Right kidney (tissue), 1 donor: ENCODE measurements at regions not wholly inside any gene's neighbourhood (a gene's known extent, or its start where the extent isn't known, plus 50 kb on each side); places are given as distances from the start of the nearest gene placed in this dataset.

Source experiments
- DNase-seq: peaks from one replicate; pipeline ENCODE4 v3.0.0-alpha.2; 2016

- DNase-seq: no peak
Observed at GRCh38 chr3:135310317-135310716, 515.3 kb downstream of the EPHB1 start.

GRCh38 chr3:135311699-135312098 lies 516.6 kb downstream of the EPHB1 start:
- no peak for DNase-seq

- no peak for DNase-seq
Observed at GRCh38 chr3:135314237-135314636, 519.2 kb downstream of the EPHB1 start.

- no peak for DNase-seq
Observed at GRCh38 chr3:135324301-135324700, 529.2 kb downstream of the EPHB1 start.

- no peak for DNase-seq
Observed at GRCh38 chr3:135325096-135325495, 530.0 kb downstream of the EPHB1 start.

GRCh38 chr3:135325726-135326235 lies 530.7 kb downstream of the EPHB1 start:
- DNase-seq: no peak

- DNase-seq: no peak
Observed at GRCh38 chr3:135326851-135327250, 531.8 kb downstream of the EPHB1 start.

- DNase-seq: no peak
Observed at GRCh38 chr3:135328036-135328435, 533.0 kb downstream of the EPHB1 start.

- DNase-seq: no peak
Observed at GRCh38 chr3:135329479-135329878, 534.4 kb downstream of the EPHB1 start.

- no peak for DNase-seq
Observed at GRCh38 chr3:135337192-135337591, 542.1 kb downstream of the EPHB1 start.

- DNase-seq: no peak
Observed at GRCh38 chr3:135348690-135349089, 553.6 kb downstream of the EPHB1 start.

- no peak for DNase-seq
Observed at GRCh38 chr3:135349254-135349948, 554.3 kb downstream of the EPHB1 start.

GRCh38 chr3:135352213-135352612 lies 557.2 kb downstream of the EPHB1 start:
- DNase-seq: no peak

GRCh38 chr3:135362889-135363288 lies 567.8 kb downstream of the EPHB1 start:
- DNase-seq: no peak

GRCh38 chr3:135364676-135365075 lies 569.6 kb downstream of the EPHB1 start:
- no peak for DNase-seq

GRCh38 chr3:135366816-135367215 lies 571.8 kb downstream of the EPHB1 start:
- DNase-seq: no peak

GRCh38 chr3:135368316-135368715 lies 573.3 kb downstream of the EPHB1 start:
- DNase-seq: no peak

- DNase-seq: no peak
Observed at GRCh38 chr3:135368781-135369180, 573.7 kb downstream of the EPHB1 start.

- DNase-seq: no peak
Observed at GRCh38 chr3:135374571-135374970, 579.5 kb downstream of the EPHB1 start.

- DNase-seq: no peak
Observed at GRCh38 chr3:135382188-135382587, 583.3 kb upstream of the PPP2R3A start.

- no peak for DNase-seq
Observed at GRCh38 chr3:135382621-135383020, 582.9 kb upstream of the PPP2R3A start.

- no peak for DNase-seq
Observed at GRCh38 chr3:135383301-135383700, 582.2 kb upstream of the PPP2R3A start.

GRCh38 chr3:135392151-135392550 lies 573.4 kb upstream of the PPP2R3A start:
- no peak for DNase-seq

- no peak for DNase-seq
Observed at GRCh38 chr3:135393159-135393558, 572.4 kb upstream of the PPP2R3A start.
